GM23248 (cell line): ENCODE measurements at regions not wholly inside any gene's neighbourhood (a gene's known extent, or its start where the extent isn't known, plus 50 kb on each side); places are given as distances from the start of the nearest gene placed in this dataset.

ENCODE experiments used
- EZH2 ChIP-seq: fragments of 200-600 bp; sonication (generic); IDR thresholded peaks from 2 replicates; pipeline ENCODE4 v1.6.1; 2018; ENCODE audit warnings: antibody characterized with exemption, mild to moderate bottlenecking; ENCODE audit not compliant: insufficient read depth, poor library complexity, severe bottlenecking
- EZH2phosphoT487 ChIP-seq: fragments of 200-600 bp; sonication (generic); IDR thresholded peaks from 2 replicates; pipeline ENCODE4 v1.6.1; 2018; ENCODE audit warnings: antibody characterized with exemption, moderate library complexity, mild to moderate bottlenecking, low read depth; ENCODE audit not compliant: insufficient read depth

DNA sequence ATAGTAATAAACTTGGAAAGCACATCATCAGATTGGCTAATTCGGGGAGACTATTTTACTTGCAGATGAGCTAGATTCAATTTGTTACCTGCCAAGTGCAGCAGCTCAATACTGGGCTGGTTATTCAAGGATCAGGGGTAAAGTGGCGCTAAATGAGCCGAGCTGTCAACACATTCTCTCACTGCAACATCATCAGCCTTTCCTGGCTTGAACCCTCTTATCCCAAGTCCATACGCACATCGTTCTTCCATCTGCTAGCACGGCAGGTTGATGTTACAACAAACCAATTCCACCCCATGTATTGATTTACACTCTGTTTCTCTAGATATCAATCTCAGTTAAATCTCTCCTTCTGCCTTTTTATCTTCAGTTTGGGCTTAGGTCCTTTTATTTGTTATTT is 2101.5 kb upstream of the AGA start:
- TF ChIP-seq EZH2 (no peak), EZH2phosphoT487 (no peak)
